ENCODE measurements at regions not wholly inside any gene's neighbourhood (a gene's known extent, or its start where the extent isn't known, plus 50 kb on each side); places are given as distances from the start of the nearest gene placed in this dataset.

DNA sequence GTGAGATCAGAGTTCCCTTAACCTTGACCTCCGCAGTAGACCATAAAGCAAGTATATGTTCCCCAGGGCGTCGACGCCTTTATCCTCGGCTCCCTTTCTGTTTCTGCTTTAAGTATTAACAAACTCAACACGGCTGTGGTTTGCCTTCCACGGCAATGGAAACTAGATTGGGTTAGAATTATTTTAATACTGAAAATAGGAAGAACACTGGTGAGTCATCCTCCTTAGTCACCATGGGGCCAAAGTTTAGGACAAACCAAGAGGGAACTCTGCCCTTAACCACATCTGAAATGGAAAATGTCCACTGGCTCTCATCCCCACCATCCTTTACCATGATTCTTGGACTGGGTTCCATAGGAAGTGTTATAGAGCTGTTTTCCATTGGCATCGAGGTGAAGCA lies 386.1 kb downstream of the ACTL7B start:
- Mint-ChIP-seq H3K9me3 (ENCODE audit: unreplicated experiment) (no peaks in the 10 kb centered on the region), H3K36me3 (ENCODE audit: low read depth, unreplicated experiment) (no peaks in the 10 kb centered on the region), H3K27me3 (ENCODE audit: low read depth, unreplicated experiment) (no peaks in the 10 kb centered on the region), H3K4me1 (ENCODE audit: low read depth, unreplicated experiment) (peaks cover 13% of the 10 kb centered on the region), H3K4me3 (ENCODE audit: unreplicated experiment) (no peak overlapping the region), H3K27ac (ENCODE audit: unreplicated experiment) (no peak overlapping the region)
- TF ChIP-seq EZH2 (IDR thresholded peaks at IDR 0.05; ENCODE audit: insufficient read depth, low read length) (no peak), CTCF (IDR thresholded peaks at IDR 0.05; ENCODE audit: insufficient read depth, low read depth, low read length) (no peak)
- H3K9ac ChIP-seq (ENCODE audit: low read length) = no peak overlapping the region
- H3K4me2 ChIP-seq (ENCODE audit: low read length) = peak overlapping the region; percentile 36
- H4K20me1 ChIP-seq (ENCODE audit: insufficient read depth, low read length) = no peaks in the 10 kb centered on the region
- FAIRE-seq (no peak), DNase-seq (ENCODE audit: low read depth) (peak; percentile 70)
- H3K79me2 ChIP-seq (ENCODE audit: insufficient read depth, low read length) = no peaks in the 10 kb centered on the region
- no peaks in the 10 kb centered on the region for H3K27me3 ChIP-seq (ENCODE audit: insufficient read depth, low read length)
- H3K4me1 ChIP-seq (ENCODE audit: insufficient read depth, low read length) = peaks cover 32% of the 10 kb centered on the region
- H3K9me3 ChIP-seq (ENCODE audit: insufficient read depth, low read depth, low read length) = no peaks in the 10 kb centered on the region
- no peak overlapping the region for H3K27ac ChIP-seq (ENCODE audit: low read depth, low read length)
- no peak overlapping the region for H2AFZ ChIP-seq (ENCODE audit: low read depth, low read length)
- no peak overlapping the region for H3K4me3 ChIP-seq (ENCODE audit: insufficient read depth, low read depth, low read length)
- H3K36me3 ChIP-seq (ENCODE audit: insufficient read depth, low read length) = no peaks in the 10 kb centered on the region

DNA sequence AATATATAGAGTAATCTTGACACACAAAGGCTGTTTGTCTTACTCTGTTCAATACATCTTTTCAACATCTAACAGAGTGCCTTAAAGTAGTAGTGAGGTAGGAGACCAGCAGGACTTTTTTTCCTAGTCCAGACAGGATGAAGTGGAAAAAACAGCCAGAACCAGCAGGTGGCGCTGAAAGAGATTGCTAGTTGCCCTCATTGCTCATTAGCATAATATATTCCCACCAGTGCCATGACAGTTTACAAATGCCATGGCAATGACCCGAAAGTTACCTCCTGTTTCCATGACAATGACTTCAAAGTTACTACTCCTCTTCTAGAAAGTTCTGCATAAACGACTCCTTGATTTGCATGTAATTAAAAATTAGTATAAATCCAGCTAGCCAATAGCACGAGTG lies 387.4 kb downstream of the ACTL7B start:
- Histone ChIP-seq H3K27ac (ENCODE audit: low read depth, low read length) (no peak overlapping the region), H3K79me2 (ENCODE audit: insufficient read depth, low read length) (no peaks in the 10 kb centered on the region), H3K4me2 (ENCODE audit: low read length) (no peak overlapping the region), H4K20me1 (ENCODE audit: insufficient read depth, low read length) (no peaks in the 10 kb centered on the region), H3K4me1 (ENCODE audit: insufficient read depth, low read length) (peaks cover 19% of the 10 kb centered on the region), H3K9me3 (ENCODE audit: insufficient read depth, low read depth, low read length) (no peaks in the 10 kb centered on the region), H2AFZ (ENCODE audit: low read depth, low read length) (no peak overlapping the region), H3K4me3 (ENCODE audit: insufficient read depth, low read depth, low read length) (no peak overlapping the region), H3K9ac (ENCODE audit: low read length) (no peak overlapping the region), H3K36me3 (ENCODE audit: insufficient read depth, low read length) (no peaks in the 10 kb centered on the region), H3K27me3 (ENCODE audit: insufficient read depth, low read length) (no peaks in the 10 kb centered on the region)
- no peak for DNase-seq (ENCODE audit: low read depth)
- Mint-ChIP-seq H3K4me3 (ENCODE audit: unreplicated experiment) (no peak overlapping the region), H3K27me3 (ENCODE audit: low read depth, unreplicated experiment) (no peaks in the 10 kb centered on the region), H3K27ac (ENCODE audit: unreplicated experiment) (no peak overlapping the region), H3K4me1 (ENCODE audit: low read depth, unreplicated experiment) (peaks cover 6% of the 10 kb centered on the region), H3K36me3 (ENCODE audit: low read depth, unreplicated experiment) (no peaks in the 10 kb centered on the region), H3K9me3 (ENCODE audit: unreplicated experiment) (no peaks in the 10 kb centered on the region)
- TF ChIP-seq EZH2 (IDR thresholded peaks at IDR 0.05; ENCODE audit: insufficient read depth, low read length) = no peak
- peak; percentile 48 for TF ChIP-seq CTCF (IDR thresholded peaks at IDR 0.05; ENCODE audit: insufficient read depth, low read depth, low read length)
- peak; percentile 62 for FAIRE-seq

- H3K9me3 Mint-ChIP-seq (ENCODE audit: unreplicated experiment) = no peaks in the 10 kb centered on the region
- FAIRE-seq = no peak
These were observed 388.0 kb downstream of the ACTL7B start for GRCh38 chr9:108467653-108468324.

More at GRCh38 chr9:108467653-108468324, 388.0 kb downstream of the ACTL7B start:
- Histone ChIP-seq H3K4me2 (ENCODE audit: low read length) (no peak overlapping the region), H3K36me3 (ENCODE audit: insufficient read depth, low read length) (no peaks in the 10 kb centered on the region), H3K79me2 (ENCODE audit: insufficient read depth, low read length) (no peaks in the 10 kb centered on the region), H2AFZ (ENCODE audit: low read depth, low read length) (no peak overlapping the region), H3K4me3 (ENCODE audit: insufficient read depth, low read depth, low read length) (no peak overlapping the region), H3K9me3 (ENCODE audit: insufficient read depth, low read depth, low read length) (no peaks in the 10 kb centered on the region), H3K27me3 (ENCODE audit: insufficient read depth, low read length) (no peaks in the 10 kb centered on the region), H3K4me1 (ENCODE audit: insufficient read depth, low read length) (peaks cover 13% of the 10 kb centered on the region), H3K9ac (ENCODE audit: low read length) (no peak overlapping the region), H4K20me1 (ENCODE audit: insufficient read depth, low read length) (no peaks in the 10 kb centered on the region), H3K27ac (ENCODE audit: low read depth, low read length) (no peak overlapping the region)
- Mint-ChIP-seq H3K27me3 (ENCODE audit: low read depth, unreplicated experiment) (no peaks in the 10 kb centered on the region), H3K36me3 (ENCODE audit: low read depth, unreplicated experiment) (no peaks in the 10 kb centered on the region), H3K4me1 (ENCODE audit: low read depth, unreplicated experiment) (no peaks in the 10 kb centered on the region), H3K4me3 (ENCODE audit: unreplicated experiment) (no peak overlapping the region), H3K27ac (ENCODE audit: unreplicated experiment) (no peak overlapping the region)
- TF ChIP-seq EZH2 (IDR thresholded peaks at IDR 0.05; ENCODE audit: insufficient read depth, low read length) (no peak), CTCF (IDR thresholded peaks at IDR 0.05; ENCODE audit: insufficient read depth, low read depth, low read length) (no peak)
- peak; percentile 50 for DNase-seq (ENCODE audit: low read depth)

Measured in astrocyte (in vitro differentiated cells and primary cell).